Erythroblast (primary cell): ENCODE measurements at regions not wholly inside any gene's neighbourhood (a gene's known extent, or its start where the extent isn't known, plus 50 kb on each side); places are given as distances from the start of the nearest gene placed in this dataset.

Experiments
- GATA1 ChIP-seq: IDR thresholded peaks from 2 replicates; pipeline ENCODE4 v1.6.1; 2011; ENCODE audit warnings: low read depth, mild to moderate bottlenecking, control low read depth, low read length, moderate library complexity
- POLR2A ChIP-seq: IDR thresholded peaks from 2 replicates; pipeline ENCODE4 v1.6.1; 2011; ENCODE audit warnings: mild to moderate bottlenecking, low read length

DNA sequence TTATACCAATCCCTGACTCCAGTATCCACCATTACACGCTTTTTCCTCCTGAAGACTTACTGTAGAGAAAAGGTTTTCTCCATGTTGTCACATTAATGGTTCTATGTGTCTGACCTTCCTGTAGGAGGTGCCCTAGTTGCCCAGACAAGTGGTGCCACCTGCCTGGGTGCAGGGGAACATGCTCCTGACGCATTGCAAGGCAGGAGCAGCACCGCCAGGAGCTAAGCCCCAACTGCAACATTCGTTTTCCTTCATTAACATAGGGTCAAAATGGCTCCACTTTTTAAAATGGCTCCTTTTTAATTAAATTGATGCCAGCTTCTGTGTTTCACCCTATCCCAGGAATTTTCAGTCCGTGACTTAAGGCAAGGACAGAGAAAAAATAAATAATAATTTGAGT lies 220.1 kb upstream of the SAMSN1 start:
- TF ChIP-seq POLR2A (no peak), GATA1 (no peak)
